GM12878 (cell line): ENCODE measurements at regions not wholly inside any gene's neighbourhood (a gene's known extent, or its start where the extent isn't known, plus 50 kb on each side); places are given as distances from the start of the nearest gene placed in this dataset.

ENCODE experiments used
- ATAC-seq: fragments of 200-7000 bp; cut with Tn5 transposase; 3 replicates; pipeline ENCODE4 v1.9.1; 2020; ENCODE audit warnings: mild to moderate bottlenecking, moderate library complexity
- BruUV-seq: library from RNA; stranded (reverse); fragments of 400-500 nt; replicated peaks from 2 replicates; lab custom pipeline; 2021; lab: Mats Ljungman, UMichigan
- CTCF ChIA-PET: fragments of 300-600 bp; sonication (Branson Sonifier 250); formaldehyde crosslinking; extraction: SDS; loops from one replicate; lab custom pipeline; 2021; ENCODE audit warnings: inconsistent platforms; lab: Yijun Ruan, JAX
- POLR2A ChIA-PET: fragments of 350-600 bp; formaldehyde crosslinking; extraction: SDS; loops from one replicate; lab custom pipeline; 2021; ENCODE audit warnings: inconsistent platforms; lab: Charles Lee
- RAD21 ChIA-PET: fragments of 300-600 bp; sonication (Branson Sonifier 250); formaldehyde crosslinking; loops from one replicate; lab custom pipeline; 2023; ENCODE audit warnings: antibody characterized with exemption; ENCODE audit not compliant: unreplicated experiment; lab: Charles Lee
- SMC1A ChIA-PET: fragments of 300-600 bp; sonication (Branson Sonifier 250); formaldehyde crosslinking; loops from one replicate; lab custom pipeline; 2023; ENCODE audit not compliant: unreplicated experiment, uncharacterized antibody; lab: Charles Lee
- DNase-seq: peaks from one replicate; pipeline ENCODE4 v3.0.0-alpha.2; 2011; ENCODE audit warnings: low read depth, low spot score
- FAIRE-seq: peaks from 3 replicates; lab custom pipeline; 2011; peaks lifted over from hg19 to GRCh38; lab: Jason Lieb, UNC
- H2AFZ ChIP-seq: 2 replicates; pipeline ENCODE4 v1.6.0; 2011; ENCODE audit warnings: low read depth, low read length, control low read depth; ENCODE audit not compliant: control insufficient read depth
- H3K27ac ChIP-seq: 2 replicates; pipeline ENCODE4 v1.5.1; 2011; ENCODE audit warnings: control low read depth; ENCODE audit not compliant: control insufficient read depth, insufficient read depth
- H3K27me3 ChIP-seq, 2 experiments: replicated peaks in 1 of 2; 2 replicates each; pipeline versions ENCODE4 v1.6.0 to v1.6.1; 2011; ENCODE audit warnings: low read length in 1 of 2; ENCODE audit not compliant: control insufficient read depth in 2 of 2, insufficient read depth in 2 of 2
- H3K36me3 ChIP-seq, 2 experiments: 2 replicates each; pipeline ENCODE4 v1.5.1; 2011; ENCODE audit warnings: low read length in 1 of 2; ENCODE audit not compliant: control insufficient read depth in 2 of 2, insufficient read depth in 2 of 2
- H3K4me1 ChIP-seq: 2 replicates; pipeline ENCODE4 v1.6.1; 2011; ENCODE audit warnings: mild to moderate bottlenecking, low read length, moderate library complexity, mixed read lengths; ENCODE audit not compliant: control insufficient read depth, insufficient read depth
- H3K4me2 ChIP-seq: 2 replicates; pipeline ENCODE4 v1.6.0; 2011; ENCODE audit warnings: control low read depth; ENCODE audit not compliant: control insufficient read depth, insufficient read depth
- H3K4me3 ChIP-seq: fragments of 200-600 bp; sonication (generic); 2 replicates; pipeline ENCODE4 v1.5.1; 2016
- H3K79me2 ChIP-seq: 2 replicates; pipeline ENCODE4 v1.6.0; 2011; ENCODE audit warnings: low read length; ENCODE audit not compliant: control insufficient read depth, insufficient read depth
- H3K9ac ChIP-seq: 2 replicates; pipeline ENCODE4 v1.8.0; 2011; ENCODE audit warnings: low read length, control low read depth, mixed read lengths; ENCODE audit not compliant: control insufficient read depth, insufficient read depth
- H3K9me3 ChIP-seq: replicated peaks from 3 replicates; pipeline ENCODE4 v1.5.1; 2011; ENCODE audit warnings: mild to moderate bottlenecking, low read length; ENCODE audit not compliant: control insufficient read depth, insufficient read depth
- H4K20me1 ChIP-seq: 2 replicates; pipeline ENCODE4 v1.6.0; 2011; ENCODE audit not compliant: control insufficient read depth, insufficient read depth
- ATF7 ChIP-seq: fragments of 450-650 bp; IDR thresholded peaks from 2 replicates; pipeline ENCODE4 v1.6.1; 2016; ENCODE audit warnings: low read depth, mild to moderate bottlenecking
- BHLHE40 ChIP-seq, 2 experiments: fragments of 450-650 bp in 1 of 2; IDR thresholded peaks; 2 replicates each; pipeline ENCODE4 v1.6.1; 2011 to 2017; ENCODE audit warnings: low read depth in 2 of 2, borderline replicate concordance in 1 of 2, improper control_type of control experiment in 1 of 2, low read length in 1 of 2, mild to moderate bottlenecking in 1 of 2
- BMI1 ChIP-seq: fragments of 450-650 bp; IDR thresholded peaks from 2 replicates; pipeline ENCODE4 v1.6.1; 2016; ENCODE audit warnings: mild to moderate bottlenecking, moderate library complexity, borderline replicate concordance
- EP300 ChIP-seq, 2 experiments: fragments of 150-350 bp in 1 of 2; IDR thresholded peaks; 2 replicates each; pipeline ENCODE4 v1.6.1; 2011 to 2012; ENCODE audit warnings: low read depth in 2 of 2, low read length in 2 of 2, borderline replicate concordance in 1 of 2, improper control_type of control experiment in 1 of 2, inconsistent platforms in 1 of 2; ENCODE audit not compliant: control insufficient read depth in 1 of 2
- IKZF1 ChIP-seq: fragments of 450-650 bp; conservative IDR thresholded peaks from 2 replicates; pipeline ENCODE4 v1.6.1; 2017; ENCODE audit warnings: antibody characterized with exemption, mild to moderate bottlenecking
- IKZF2 ChIP-seq, 2 experiments: fragments of 450-650 bp; IDR thresholded peaks; 2 replicates each; pipeline ENCODE4 v1.6.1; 2017; ENCODE audit warnings: mild to moderate bottlenecking in 2 of 2, moderate library complexity in 2 of 2
- NBN ChIP-seq: fragments of 450-650 bp; IDR thresholded peaks from 2 replicates; pipeline ENCODE4 v1.6.1; 2016
- RCOR1 ChIP-seq: conservative IDR thresholded peaks from 2 replicates; pipeline ENCODE4 v1.6.1; 2012; ENCODE audit warnings: low read depth, low read length, improper control_type of control experiment
- WGBS: methylation state at CpG from one replicate; pipeline ENCODE4 v1.1.6; 2016; ENCODE audit warnings: low lambda C conversion rate; ENCODE audit not compliant: insufficient replicate concordance, insufficient coverage; ENCODE audit errors: missing lambda C conversion rate; 5-methylcytosine and 5-hydroxymethylcytosine counted together
- in situ Hi-C: fragments of 300-500 bp; cut with MboI; formaldehyde crosslinking; loops from 9 replicates; pipeline ENCODE4 v1.14.3; 2018; ENCODE audit warnings: mixed read lengths
- intact Hi-C: fragments of 100-400 bp; cut with micrococcal nuclease; formaldehyde crosslinking; loops from one replicate; pipeline ENCODE4 v1.14.2; 2022; ENCODE audit not compliant: unreplicated experiment
- TF ChIP-seq, protein P1 (sequence below): fragments of 450-650 bp; IDR thresholded peaks from 2 replicates; pipeline ENCODE4 v1.6.1; 2017; ENCODE audit warnings: mild to moderate bottlenecking, low read depth, inconsistent platforms; ENCODE audit not compliant: poor library complexity, severe bottlenecking
- TF ChIP-seq, protein P2 (sequence below): fragments of 450-650 bp; IDR thresholded peaks from 2 replicates; pipeline ENCODE4 v1.6.1; 2017; ENCODE audit warnings: low read depth, mild to moderate bottlenecking, moderate library complexity
- TF ChIP-seq, protein P3 (sequence below): IDR thresholded peaks from 2 replicates; pipeline ENCODE4 v1.6.1; 2012; ENCODE audit warnings: low read length, inconsistent platforms

DNA sequence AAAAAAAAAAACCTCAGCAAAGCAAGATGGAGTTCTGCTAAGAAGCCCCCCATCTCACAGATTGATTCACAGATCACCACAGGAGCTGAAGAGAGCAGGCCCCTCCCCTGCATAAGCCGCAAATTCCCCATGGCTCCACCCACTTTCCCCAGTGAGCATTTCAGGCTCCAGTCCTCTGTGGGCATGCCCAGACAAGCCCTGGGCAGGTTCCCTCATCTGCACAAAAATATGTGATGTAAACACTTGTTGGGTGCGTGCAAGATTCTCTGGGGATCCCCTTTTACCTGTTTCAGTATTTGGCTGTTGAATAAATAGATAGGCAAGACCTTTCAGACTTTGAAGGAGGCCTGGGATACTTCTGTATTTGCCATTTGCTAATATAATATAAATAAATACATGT lies 514.3 kb downstream of the PCDH7 start:
- ChIA-PET SMC1A (no interaction called here), POLR2A (no interaction called here), CTCF (no interaction called here), RAD21 (interaction anchor here (0.6 kb wide), 1 partner anchor 18 kb away, joined by 3 read pairs; no protein-coding TSS in a partner anchor)
- Histone ChIP-seq H3K4me3 (no peak overlapping the region), H3K27ac (no peak overlapping the region; the same call in 1 of the 2 replicates), H3K4me2 (no peak overlapping the region), H3K9me3 (no peaks in the 10 kb centered on the region; the same call in 1 of the 3 replicates), H3K27me3 (no peaks in the 10 kb centered on the region), H3K79me2 (no peaks in the 10 kb centered on the region), H3K36me3 (no peaks in the 10 kb centered on the region), H3K4me1 (no peaks in the 10 kb centered on the region), H3K9ac (no peak overlapping the region), H4K20me1 (no peaks in the 10 kb centered on the region), H2AFZ (no peak overlapping the region)
- 53% methylated on average over 2 of the region's 2 CpGs for WGBS
- ATAC-seq (peak; percentile 90), FAIRE-seq (no peak), DNase-seq (peak; percentile 3)
- BruUV-seq = no TSS peak
- intact Hi-C loops (no loop called here), in situ Hi-C loops (no loop called here)
- TF ChIP-seq NBN = 0 out of 2 replicates have a peak, but pooled peaks have one; percentile 16
- TF ChIP-seq BMI1 = no peak
- no peak; a peak in 1 of 4 replicates for TF ChIP-seq EP300 (IDR thresholded peaks at IDR 0.05; ENCODE audit: borderline replicate concordance in 1 of 2, control insufficient read depth in 1 of 2, low read depth in 2 of 2, low read length in 2 of 2)
- TF ChIP-seq, protein P1, sequence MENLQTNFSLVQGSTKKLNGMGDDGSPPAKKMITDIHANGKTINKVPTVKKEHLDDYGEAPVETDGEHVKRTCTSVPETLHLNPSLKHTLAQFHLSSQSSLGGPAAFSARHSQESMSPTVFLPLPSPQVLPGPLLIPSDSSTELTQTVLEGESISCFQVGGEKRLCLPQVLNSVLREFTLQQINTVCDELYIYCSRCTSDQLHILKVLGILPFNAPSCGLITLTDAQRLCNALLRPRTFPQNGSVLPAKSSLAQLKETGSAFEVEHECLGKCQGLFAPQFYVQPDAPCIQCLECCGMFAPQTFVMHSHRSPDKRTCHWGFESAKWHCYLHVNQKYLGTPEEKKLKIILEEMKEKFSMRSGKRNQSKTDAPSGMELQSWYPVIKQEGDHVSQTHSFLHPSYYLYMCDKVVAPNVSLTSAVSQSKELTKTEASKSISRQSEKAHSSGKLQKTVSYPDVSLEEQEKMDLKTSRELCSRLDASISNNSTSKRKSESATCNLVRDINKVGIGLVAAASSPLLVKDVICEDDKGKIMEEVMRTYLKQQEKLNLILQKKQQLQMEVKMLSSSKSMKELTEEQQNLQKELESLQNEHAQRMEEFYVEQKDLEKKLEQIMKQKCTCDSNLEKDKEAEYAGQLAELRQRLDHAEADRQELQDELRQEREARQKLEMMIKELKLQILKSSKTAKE = peak; percentile 42
- TF ChIP-seq, protein P2, sequence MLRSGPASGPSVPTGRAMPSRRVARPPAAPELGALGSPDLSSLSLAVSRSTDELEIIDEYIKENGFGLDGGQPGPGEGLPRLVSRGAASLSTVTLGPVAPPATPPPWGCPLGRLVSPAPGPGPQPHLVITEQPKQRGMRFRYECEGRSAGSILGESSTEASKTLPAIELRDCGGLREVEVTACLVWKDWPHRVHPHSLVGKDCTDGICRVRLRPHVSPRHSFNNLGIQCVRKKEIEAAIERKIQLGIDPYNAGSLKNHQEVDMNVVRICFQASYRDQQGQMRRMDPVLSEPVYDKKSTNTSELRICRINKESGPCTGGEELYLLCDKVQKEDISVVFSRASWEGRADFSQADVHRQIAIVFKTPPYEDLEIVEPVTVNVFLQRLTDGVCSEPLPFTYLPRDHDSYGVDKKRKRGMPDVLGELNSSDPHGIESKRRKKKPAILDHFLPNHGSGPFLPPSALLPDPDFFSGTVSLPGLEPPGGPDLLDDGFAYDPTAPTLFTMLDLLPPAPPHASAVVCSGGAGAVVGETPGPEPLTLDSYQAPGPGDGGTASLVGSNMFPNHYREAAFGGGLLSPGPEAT = peak; percentile 68; the same call in 1 of the 2 replicates
- peak in 1 of 2 experiments; percentile 14; a peak in 1 of 4 replicates for TF ChIP-seq IKZF2 (IDR thresholded peaks at IDR 0.05)
- no peak for TF ChIP-seq RCOR1
- TF ChIP-seq, protein P3, sequence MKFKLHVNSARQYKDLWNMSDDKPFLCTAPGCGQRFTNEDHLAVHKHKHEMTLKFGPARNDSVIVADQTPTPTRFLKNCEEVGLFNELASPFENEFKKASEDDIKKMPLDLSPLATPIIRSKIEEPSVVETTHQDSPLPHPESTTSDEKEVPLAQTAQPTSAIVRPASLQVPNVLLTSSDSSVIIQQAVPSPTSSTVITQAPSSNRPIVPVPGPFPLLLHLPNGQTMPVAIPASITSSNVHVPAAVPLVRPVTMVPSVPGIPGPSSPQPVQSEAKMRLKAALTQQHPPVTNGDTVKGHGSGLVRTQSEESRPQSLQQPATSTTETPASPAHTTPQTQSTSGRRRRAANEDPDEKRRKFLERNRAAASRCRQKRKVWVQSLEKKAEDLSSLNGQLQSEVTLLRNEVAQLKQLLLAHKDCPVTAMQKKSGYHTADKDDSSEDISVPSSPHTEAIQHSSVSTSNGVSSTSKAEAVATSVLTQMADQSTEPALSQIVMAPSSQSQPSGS = peak; percentile 55; the same call in 1 of the 2 replicates
- no peak for TF ChIP-seq IKZF1
- peak in 1 of 2 experiments; percentile 20; a peak in 1 of 4 replicates for TF ChIP-seq BHLHE40 (IDR thresholded peaks at IDR 0.05; ENCODE audit: borderline replicate concordance in 1 of 2, low read depth in 2 of 2, low read length in 1 of 2)
- TF ChIP-seq ATF7 = peak; percentile 49; the same call in 1 of the 2 replicates
